GM12874 (cell line): ENCODE measurements at regions not wholly inside any gene's neighbourhood (a gene's known extent, or its start where the extent isn't known, plus 50 kb on each side); places are given as distances from the start of the nearest gene placed in this dataset.

Experiments
- CTCF ChIP-seq: IDR thresholded peaks from 2 replicates; pipeline ENCODE4 v1.5.1; 2011; ENCODE audit warnings: low read depth, mild to moderate bottlenecking, control low read depth, low read length, moderate library complexity; ENCODE audit not compliant: insufficient read depth

DNA sequence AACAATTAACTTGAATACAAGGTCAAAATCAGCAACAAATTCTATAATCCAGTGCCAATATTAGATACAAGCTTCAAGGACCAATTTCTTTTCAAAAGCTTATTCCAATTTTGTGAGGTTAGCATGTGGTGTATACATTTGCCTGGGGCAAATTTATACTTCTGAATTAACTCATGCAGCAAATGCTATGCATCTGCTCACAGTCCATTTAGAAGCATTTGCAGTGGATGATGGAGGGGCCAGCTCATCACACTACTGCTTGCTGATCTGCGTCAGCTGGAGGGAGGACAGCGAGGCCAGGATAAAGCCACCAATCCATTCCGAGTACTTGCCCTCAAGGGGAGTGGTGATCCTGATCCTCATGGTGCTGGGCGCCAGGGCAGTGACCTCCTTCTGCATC is 474.3 kb upstream of the KIF2A start:
- no peak for TF ChIP-seq CTCF

DNA sequence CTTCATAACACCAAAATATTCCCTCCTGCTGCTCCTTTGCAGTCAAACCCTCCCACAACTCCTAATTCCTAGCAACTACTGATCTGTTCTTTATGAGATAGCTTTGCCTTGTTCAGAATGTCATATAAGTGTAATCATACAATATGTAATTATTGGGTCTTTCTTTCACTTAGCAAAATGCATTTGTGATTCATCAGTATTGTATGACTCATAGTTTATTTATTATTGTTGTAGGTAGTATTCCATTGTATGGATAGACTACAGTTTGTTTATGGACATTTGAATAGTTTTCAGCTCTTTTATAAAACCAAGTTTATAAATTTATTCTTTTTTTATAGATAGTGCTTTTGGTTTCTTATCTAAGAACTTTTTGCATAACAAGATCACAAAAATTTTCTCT is 468.2 kb upstream of the KIF2A start:
- TF ChIP-seq CTCF, result no peak

- no peak for TF ChIP-seq CTCF
These were observed 465.6 kb upstream of the KIF2A start for GRCh38 chr5:61840361-61840760.

DNA sequence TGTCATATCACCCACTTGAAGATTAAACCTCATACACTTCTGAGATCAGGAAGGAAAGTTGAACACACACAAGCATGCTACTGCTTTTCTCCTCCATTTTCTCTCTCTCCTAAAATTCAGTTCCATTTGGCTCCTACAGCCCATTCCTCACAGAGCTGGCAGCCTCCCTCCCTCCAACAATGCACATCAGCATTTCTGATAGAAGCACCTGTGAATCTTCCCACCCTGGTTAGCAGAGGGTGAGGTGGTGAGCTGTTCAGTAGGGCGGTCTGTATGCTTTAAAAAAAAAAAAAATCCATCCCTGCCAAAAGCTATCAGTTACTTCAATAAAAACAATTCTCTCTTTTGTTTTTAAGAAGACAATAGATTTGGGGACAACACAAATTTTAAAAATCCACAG is 463.2 kb upstream of the KIF2A start:
- TF ChIP-seq CTCF, result no peak

- no peak for TF ChIP-seq CTCF
These were observed 455.3 kb upstream of the KIF2A start for GRCh38 chr5:61850696-61851095.

- TF ChIP-seq CTCF, result no peak
These were observed 451.5 kb upstream of the KIF2A start for GRCh38 chr5:61854531-61854930.

DNA sequence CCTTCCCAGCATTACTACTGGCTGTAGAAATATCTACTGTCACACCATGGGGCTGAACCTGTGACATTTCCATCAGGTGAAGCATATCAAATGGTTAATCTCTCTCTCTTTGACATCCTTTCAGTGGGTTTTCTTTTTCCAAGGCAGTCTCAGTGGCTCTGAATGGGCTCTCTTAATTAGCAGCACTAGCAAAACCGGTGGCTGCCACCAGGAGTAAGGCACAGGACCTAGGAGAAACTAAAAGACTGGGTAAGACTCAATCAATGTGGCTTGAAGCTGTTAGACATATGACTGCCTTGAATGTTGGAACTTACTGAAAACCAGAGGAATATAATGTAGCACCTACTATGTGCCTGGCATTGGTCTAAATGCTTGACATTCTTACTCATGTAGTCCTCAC is 445.0 kb upstream of the KIF2A start:
- no peak for TF ChIP-seq CTCF

- TF ChIP-seq CTCF, result no peak
These were observed 439.1 kb upstream of the KIF2A start for GRCh38 chr5:61866930-61867329.
